22Rv1 (cell line): ENCODE measurements at regions not wholly inside any gene's neighbourhood (a gene's known extent, or its start where the extent isn't known, plus 50 kb on each side); places are given as distances from the start of the nearest gene placed in this dataset.
"Not testable (repeated sequence)": the region's sequence is repeated elsewhere in the genome, so short reads cannot be mapped to it uniquely, and the experiment has no call there.

Experiments used
- H3K27ac ChIP-seq: fragments of 450-650 bp; 2 replicates; pipeline ENCODE4 v1.5.1; 2017
- ZFX ChIP-seq: fragments of 450-650 bp; IDR thresholded peaks from 2 replicates; pipeline ENCODE4 v1.6.1; 2017; ENCODE audit warnings: antibody characterized with exemption, borderline replicate concordance
- TF ChIP-seq, protein P1 (sequence below): fragments of 450-650 bp; IDR thresholded peaks from 2 replicates; pipeline ENCODE4 v1.5.1; 2017; ENCODE audit warnings: mild to moderate bottlenecking

DNA sequence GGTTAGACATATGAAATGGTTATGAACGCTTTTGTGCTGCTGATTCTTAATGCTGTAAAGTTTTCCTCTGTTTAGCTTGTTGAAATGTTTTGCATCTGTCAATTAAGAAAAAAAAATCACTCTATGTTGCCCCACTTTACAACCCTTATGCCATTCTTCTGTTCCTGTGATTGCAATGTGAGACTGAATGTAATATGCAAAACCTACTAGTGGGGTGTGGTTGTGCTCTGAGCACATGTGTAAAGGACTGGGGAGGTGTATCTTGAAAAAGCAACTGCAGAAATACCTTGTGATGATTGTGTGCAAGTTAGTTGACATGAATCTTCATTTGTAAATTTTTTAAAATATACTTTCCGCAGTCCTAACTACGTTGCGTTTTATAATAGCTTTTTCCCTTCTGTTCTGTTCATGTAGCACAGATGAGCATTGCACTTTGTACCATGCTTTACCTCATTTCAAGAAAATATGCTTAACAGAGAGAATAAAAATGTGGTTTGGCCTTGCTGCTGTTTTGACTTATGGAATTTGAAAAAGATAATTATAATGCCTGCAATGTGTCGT is 357.0 kb upstream of the PIK3R1 start:
- TF ChIP-seq ZFX: no peak
- TF ChIP-seq, protein P1, sequence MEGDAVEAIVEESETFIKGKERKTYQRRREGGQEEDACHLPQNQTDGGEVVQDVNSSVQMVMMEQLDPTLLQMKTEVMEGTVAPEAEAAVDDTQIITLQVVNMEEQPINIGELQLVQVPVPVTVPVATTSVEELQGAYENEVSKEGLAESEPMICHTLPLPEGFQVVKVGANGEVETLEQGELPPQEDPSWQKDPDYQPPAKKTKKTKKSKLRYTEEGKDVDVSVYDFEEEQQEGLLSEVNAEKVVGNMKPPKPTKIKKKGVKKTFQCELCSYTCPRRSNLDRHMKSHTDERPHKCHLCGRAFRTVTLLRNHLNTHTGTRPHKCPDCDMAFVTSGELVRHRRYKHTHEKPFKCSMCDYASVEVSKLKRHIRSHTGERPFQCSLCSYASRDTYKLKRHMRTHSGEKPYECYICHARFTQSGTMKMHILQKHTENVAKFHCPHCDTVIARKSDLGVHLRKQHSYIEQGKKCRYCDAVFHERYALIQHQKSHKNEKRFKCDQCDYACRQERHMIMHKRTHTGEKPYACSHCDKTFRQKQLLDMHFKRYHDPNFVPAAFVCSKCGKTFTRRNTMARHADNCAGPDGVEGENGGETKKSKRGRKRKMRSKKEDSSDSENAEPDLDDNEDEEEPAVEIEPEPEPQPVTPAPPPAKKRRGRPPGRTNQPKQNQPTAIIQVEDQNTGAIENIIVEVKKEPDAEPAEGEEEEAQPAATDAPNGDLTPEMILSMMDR: no peak
- H3K27ac ChIP-seq: no peak overlapping the region

DNA sequence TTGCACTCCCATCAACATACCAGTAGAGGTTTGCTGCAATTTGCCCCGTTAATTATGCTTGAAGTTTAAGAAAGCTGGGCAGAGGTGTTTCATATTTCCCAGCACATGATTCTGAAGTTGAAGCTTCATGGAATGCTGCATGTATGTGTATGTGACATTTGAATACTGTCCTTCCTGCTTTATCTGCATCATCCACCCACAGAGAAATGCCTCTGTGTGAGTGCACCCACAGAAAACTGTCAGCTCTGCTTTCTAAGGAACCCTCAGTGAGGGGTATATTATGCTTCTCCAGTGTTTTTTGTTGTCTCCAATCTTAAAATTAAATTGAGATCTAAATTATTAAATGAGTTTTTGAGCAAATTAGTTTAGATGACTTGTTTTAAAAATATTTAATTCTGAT is 358.1 kb upstream of the PIK3R1 start:
- TF ChIP-seq, protein P1: no peak
- TF ChIP-seq ZFX: no peak
- no peak overlapping the region for H3K27ac ChIP-seq

DNA sequence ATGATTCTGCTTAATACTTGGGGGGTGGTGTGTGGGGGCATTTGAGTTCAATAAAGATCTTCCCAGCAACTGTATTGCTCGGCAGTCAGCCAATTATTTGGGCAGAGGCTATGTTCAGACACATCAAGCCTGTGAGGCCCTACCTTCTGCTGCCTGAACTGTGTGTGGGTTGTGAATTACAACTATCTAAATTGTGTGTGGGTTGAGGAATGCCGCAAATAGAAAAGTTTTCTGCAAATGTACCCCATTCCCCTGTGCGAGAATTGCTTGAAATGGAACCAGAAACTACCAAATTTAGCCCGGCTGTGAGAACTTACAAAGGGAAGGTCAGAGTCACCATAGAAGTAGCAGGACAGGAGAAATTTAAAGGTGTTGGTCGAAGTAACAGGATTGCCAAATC is 360.0 kb upstream of the PIK3R1 start:
- no peak for TF ChIP-seq ZFX
- TF ChIP-seq, protein P1: no peak
- H3K27ac ChIP-seq: no peak overlapping the region

DNA sequence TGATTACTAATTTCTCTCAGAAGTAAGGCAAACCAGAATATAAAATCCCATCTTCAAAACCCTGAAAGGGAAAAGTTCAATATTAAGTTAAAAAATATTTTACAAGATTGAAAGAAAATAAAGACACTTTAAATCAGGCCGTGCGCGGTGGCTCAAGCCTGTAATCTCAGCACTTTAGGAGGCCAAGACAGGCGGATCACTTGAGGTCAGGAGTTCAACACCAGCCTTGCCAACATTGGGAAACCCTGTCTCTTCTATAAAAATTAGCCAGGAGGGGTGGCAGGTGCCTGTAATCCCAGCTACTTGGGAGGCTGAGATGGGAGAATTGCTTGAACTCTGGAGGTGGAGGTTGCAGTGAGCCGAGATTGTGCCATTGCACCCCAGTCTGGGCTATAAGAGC is 364.6 kb upstream of the PIK3R1 start:
- H3K27ac ChIP-seq: not testable (repeated sequence)

DNA sequence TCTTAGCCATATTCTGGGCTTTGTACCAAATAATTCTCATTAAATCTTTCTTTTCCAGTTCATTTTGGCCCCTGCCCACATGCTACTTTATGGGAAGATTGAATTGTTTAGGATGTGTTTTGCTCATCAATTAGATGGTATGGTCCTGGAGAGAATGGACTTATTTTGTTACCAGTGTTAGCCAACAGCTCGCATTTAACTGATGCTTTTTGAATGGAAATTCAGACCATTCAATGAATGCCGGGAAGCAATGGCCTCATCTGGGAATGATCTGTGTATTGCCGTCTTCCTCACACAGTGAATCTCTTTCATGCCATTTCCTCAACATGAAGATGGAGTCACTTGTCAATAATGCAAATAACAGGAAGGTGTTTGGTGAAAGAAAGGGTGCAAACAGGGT is 370.6 kb upstream of the PIK3R1 start:
- H3K27ac ChIP-seq: no peak overlapping the region
- TF ChIP-seq ZFX: no peak
- TF ChIP-seq, protein P1: no peak

DNA sequence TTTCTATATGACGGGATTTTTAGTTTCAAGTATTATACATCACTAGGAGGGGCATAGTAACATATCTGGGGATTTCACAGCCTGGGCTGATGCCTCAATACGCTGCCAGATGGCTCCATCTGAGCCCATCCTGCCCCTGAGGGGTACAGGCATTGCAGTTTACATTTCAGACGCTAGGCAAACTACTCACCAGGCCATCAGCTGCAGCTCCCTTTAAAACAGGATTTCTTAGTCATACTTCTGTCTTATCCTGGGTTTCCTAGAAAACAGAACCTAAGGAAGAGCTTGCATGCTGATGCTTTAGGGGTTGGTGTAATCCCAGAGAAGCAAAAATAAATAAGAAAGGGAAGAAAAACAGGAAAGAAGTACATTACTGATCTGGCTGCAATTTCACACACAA is 372.8 kb upstream of the PIK3R1 start:
- TF ChIP-seq, protein P1: no peak
- TF ChIP-seq ZFX: no peak
- no peak overlapping the region for H3K27ac ChIP-seq

DNA sequence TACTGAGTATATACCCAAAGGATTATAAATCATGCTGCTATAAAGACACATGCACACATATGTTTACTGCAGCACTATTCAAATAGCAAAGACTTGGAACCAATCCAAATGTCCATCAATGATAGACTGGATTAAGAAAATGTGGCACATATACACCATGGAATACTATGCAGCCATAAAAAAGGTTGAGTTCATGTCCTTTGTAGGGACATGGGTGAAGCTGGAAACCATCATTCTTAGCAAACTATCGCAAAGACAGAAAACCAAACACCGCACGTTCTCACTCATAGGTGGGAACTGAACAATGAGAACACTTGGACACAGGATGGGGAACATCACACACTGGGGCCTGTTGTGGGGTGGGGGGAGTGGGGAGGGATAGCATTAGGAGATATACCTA is 378.3 kb upstream of the PIK3R1 start:
- not testable (repeated sequence) for H3K27ac ChIP-seq

DNA sequence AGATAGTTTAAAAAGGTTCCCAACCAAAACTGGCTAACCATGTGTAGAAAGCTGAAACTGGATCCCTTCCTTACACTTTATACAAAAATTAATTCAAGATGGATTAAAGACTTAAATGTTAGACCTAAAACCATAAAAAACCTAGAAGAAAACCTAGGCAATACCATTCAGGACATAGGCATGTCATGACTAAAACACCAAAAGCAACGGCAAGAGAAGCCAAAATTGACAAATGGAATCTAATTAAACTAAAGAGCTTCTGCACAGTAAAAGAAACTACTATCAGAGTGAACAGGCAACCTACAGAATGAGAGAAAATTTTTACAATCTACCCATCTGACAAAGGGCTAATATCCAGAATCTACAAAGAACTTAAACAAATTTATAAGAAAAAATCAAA is 379.1 kb upstream of the PIK3R1 start:
- not testable (repeated sequence) for H3K27ac ChIP-seq

DNA sequence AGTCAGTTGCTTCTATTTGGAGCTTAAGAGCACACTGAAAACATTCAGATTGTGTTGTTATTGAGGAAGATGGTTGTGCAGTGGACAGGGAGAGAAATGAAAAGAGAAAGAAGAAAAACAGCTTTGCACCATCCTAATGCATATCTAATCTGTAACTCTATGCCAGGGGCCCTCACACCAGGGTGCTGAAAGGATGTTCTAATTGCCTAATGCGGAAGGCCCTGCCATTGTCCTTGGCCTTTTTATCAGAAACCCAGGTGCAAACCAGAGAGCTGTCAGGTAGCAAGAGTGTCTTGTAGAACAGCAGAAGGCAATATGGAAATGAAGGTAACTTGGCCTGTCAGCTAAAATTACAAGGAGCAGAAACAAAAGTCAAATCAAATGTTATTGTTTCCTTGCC is 384.5 kb upstream of the PIK3R1 start:
- no peak for TF ChIP-seq ZFX
- TF ChIP-seq, protein P1: no peak
- no peak overlapping the region for H3K27ac ChIP-seq
